ENCODE measurements at regions not wholly inside any gene's neighbourhood (a gene's known extent, or its start where the extent isn't known, plus 50 kb on each side); places are given as distances from the start of the nearest gene placed in this dataset.

GRCh38 chr6:48200869-48201390 lies 89.9 kb upstream of the PTCHD4 start:
- DNase-seq: no peak

GRCh38 chr6:48199499-48199898 lies 88.5 kb upstream of the PTCHD4 start:
- peak; percentile 32 for DNase-seq

- DNase-seq: no peak
These were observed 86.9 kb upstream of the PTCHD4 start for GRCh38 chr6:48197941-48198340.

GRCh38 chr6:48194596-48195295 lies 83.7 kb upstream of the PTCHD4 start:
- no peak for DNase-seq

- no peak for DNase-seq
These were observed 77.2 kb upstream of the PTCHD4 start for GRCh38 chr6:48188158-48188557.

- DNase-seq: no peak
These were observed 75.7 kb upstream of the PTCHD4 start for GRCh38 chr6:48186746-48187145.

GRCh38 chr6:48184648-48185047 lies 73.7 kb upstream of the PTCHD4 start:
- peak; percentile 68 for DNase-seq

- no peak for DNase-seq
These were observed 73.0 kb upstream of the PTCHD4 start for GRCh38 chr6:48183811-48184605.

GRCh38 chr6:48183178-48183577 lies 72.2 kb upstream of the PTCHD4 start:
- peak; percentile 66 for DNase-seq

- no peak for DNase-seq
These were observed 67.7 kb upstream of the PTCHD4 start for GRCh38 chr6:48178700-48179099.

- no peak for DNase-seq
These were observed 66.8 kb upstream of the PTCHD4 start for GRCh38 chr6:48177786-48178185.

- no peak for DNase-seq
These were observed 65.8 kb upstream of the PTCHD4 start for GRCh38 chr6:48176645-48177308.

- peak; percentile 11 for DNase-seq
These were observed 58.6 kb upstream of the PTCHD4 start for GRCh38 chr6:48169635-48170034.
